Fibroblast of villous mesenchyme (primary cell): ENCODE measurements at regions not wholly inside any gene's neighbourhood (a gene's known extent, or its start where the extent isn't known, plus 50 kb on each side); places are given as distances from the start of the nearest gene placed in this dataset.

Source experiments
- DNase-seq: peaks from one replicate; pipeline ENCODE4 v3.0.0-alpha.2; 2010; ENCODE audit warnings: low read depth
- H3K4me3 ChIP-seq: 2 replicates; pipeline ENCODE4 v1.5.1; 2011; ENCODE audit warnings: low read depth, mild to moderate bottlenecking, low read length
- CTCF ChIP-seq: IDR thresholded peaks from 2 replicates; pipeline ENCODE4 v1.5.1; 2012; ENCODE audit warnings: low read depth, mild to moderate bottlenecking, low read length; ENCODE audit not compliant: insufficient read depth

- DNase-seq = no peak
Measured at GRCh38 chr2:8427211-8427610, 254.6 kb upstream of the ID2 start.

GRCh38 chr2:8430628-8431027 lies 251.2 kb upstream of the ID2 start:
- DNase-seq = no peak
- no peak for TF ChIP-seq CTCF
- H3K4me3 ChIP-seq = no peak overlapping the region

More at GRCh38 chr2:8427211-8427610, 254.6 kb upstream of the ID2 start:
- H3K4me3 ChIP-seq = no peak overlapping the region
- TF ChIP-seq CTCF = no peak

GRCh38 chr2:8431446-8432125 lies 250.3 kb upstream of the ID2 start:
- TF ChIP-seq CTCF = no peak
- H3K4me3 ChIP-seq = no peak overlapping the region
- no peak for DNase-seq

- no peak overlapping the region for H3K4me3 ChIP-seq
- no peak for TF ChIP-seq CTCF
- DNase-seq = no peak
Measured at GRCh38 chr2:8432706-8433336, 249.0 kb upstream of the ID2 start.

GRCh38 chr2:8433390-8433789 lies 248.5 kb upstream of the ID2 start:
- TF ChIP-seq CTCF = no peak
- H3K4me3 ChIP-seq = no peak overlapping the region
- no peak for DNase-seq

- no peak for DNase-seq
- no peak overlapping the region for H3K4me3 ChIP-seq
- TF ChIP-seq CTCF = no peak
Measured at GRCh38 chr2:8435608-8436007, 246.2 kb upstream of the ID2 start.

GRCh38 chr2:8436585-8436984 lies 245.3 kb upstream of the ID2 start:
- TF ChIP-seq CTCF = no peak
- DNase-seq = no peak
- no peak overlapping the region for H3K4me3 ChIP-seq
